Activated naive CD8-positive, alpha-beta T cell treated with anti-CD3 and anti-CD28 coated beads, Interleukin-2, amount 10 ng/mL, durations not matched to agents 7 days and 5 days (primary cell): ENCODE measurements at regions not wholly inside any gene's neighbourhood (a gene's known extent, or its start where the extent isn't known, plus 50 kb on each side); places are given as distances from the start of the nearest gene placed in this dataset.
"Not testable (repeated sequence)": the region's sequence is repeated elsewhere in the genome, so short reads cannot be mapped to it uniquely, and the experiment has no call there.

Experiments
- ATAC-seq: fragments of 150-1000 bp; cut with Tn5 transposase; one replicate; pipeline ENCODE4 v1.10.0; 2021; ENCODE audit warnings: low read depth, moderate library complexity
- POLR2A ChIA-PET: fragments of 350-600 bp; sonication (Branson Sonifier 250); formaldehyde crosslinking; loops from one replicate; lab custom pipeline; 2021; ENCODE audit warnings: antibody characterized with exemption; lab: Charles Lee
- DNase-seq: peaks from one replicate; pipeline ENCODE4 v3.0.0; 2021
- H3K27ac Mint-ChIP-seq: one replicate; pipeline ENCODE4 v1.8.0; 2022; ENCODE audit warnings: mild to moderate bottlenecking, mixed read lengths
- H3K27me3 Mint-ChIP-seq: one replicate; pipeline ENCODE4 v1.8.0; 2022; ENCODE audit warnings: mild to moderate bottlenecking, moderate library complexity, mixed read lengths
- H3K36me3 Mint-ChIP-seq: one replicate; pipeline ENCODE4 v1.8.0; 2021; ENCODE audit warnings: mild to moderate bottlenecking, mixed read lengths
- H3K4me1 Mint-ChIP-seq: one replicate; pipeline ENCODE4 v1.8.0; 2021; ENCODE audit warnings: mixed read lengths
- H3K4me3 Mint-ChIP-seq: one replicate; pipeline ENCODE4 v1.8.0; 2022; ENCODE audit warnings: mild to moderate bottlenecking, moderate library complexity, mixed read lengths
- H3K9me3 Mint-ChIP-seq: one replicate; pipeline ENCODE4 v1.8.0; 2021; ENCODE audit warnings: mixed read lengths

DNA sequence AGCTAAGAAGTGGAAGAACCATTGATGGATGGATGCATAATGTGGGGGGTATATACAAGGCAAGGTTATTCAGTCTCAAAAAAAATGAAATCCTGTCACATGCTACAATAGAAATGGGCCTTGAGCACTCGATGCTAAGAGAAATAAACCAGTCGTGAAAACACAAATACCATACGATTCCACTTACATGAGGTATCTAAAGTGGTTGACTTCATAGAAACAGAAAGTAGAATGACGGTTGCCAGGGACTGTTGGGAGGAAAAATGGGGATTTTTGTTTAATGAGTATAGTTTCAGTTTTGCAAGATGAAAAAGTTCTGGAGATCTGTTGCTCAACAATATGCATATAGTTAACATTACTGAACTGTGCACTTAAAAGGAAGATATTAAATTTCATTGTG, 223.6 kb upstream of the NLGN4Y start:
- H3K4me3 Mint-ChIP-seq, result no peak overlapping the region
- no peak overlapping the region for H3K27ac Mint-ChIP-seq
- DNase-seq (no peak), ATAC-seq (no peak)
- no peaks in the 10 kb centered on the region for H3K27me3 Mint-ChIP-seq
- peaks cover 2% of the 10 kb centered on the region for H3K9me3 Mint-ChIP-seq
- POLR2A ChIA-PET, result no interaction called here
- H3K36me3 Mint-ChIP-seq, result no peaks in the 10 kb centered on the region
- H3K4me1 Mint-ChIP-seq, result peaks cover 4% of the 10 kb centered on the region

DNA sequence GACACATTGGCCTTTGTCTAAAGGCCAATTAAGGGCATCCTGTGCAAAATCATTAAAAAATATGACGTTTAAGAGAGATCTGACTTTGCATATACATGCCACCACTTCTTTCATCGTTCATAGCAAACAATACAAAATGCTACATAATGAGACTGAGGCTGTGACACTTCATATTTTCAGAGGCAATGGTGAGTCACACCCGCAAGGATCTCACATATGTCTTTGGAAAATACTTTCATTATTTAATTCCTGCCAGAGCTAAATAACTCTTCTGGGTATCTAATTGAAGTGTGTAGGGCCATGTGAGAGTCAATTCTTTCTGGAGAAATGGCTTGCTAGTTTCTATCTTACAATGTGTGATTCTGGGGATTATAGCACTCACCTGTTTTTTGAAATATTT, 222.8 kb upstream of the NLGN4Y start:
- Mint-ChIP-seq H3K27ac (no peak overlapping the region), H3K9me3 (peaks cover 2% of the 10 kb centered on the region), H3K4me3 (no peak overlapping the region), H3K36me3 (no peaks in the 10 kb centered on the region), H3K4me1 (peaks cover 4% of the 10 kb centered on the region), H3K27me3 (no peaks in the 10 kb centered on the region)
- no peak for ATAC-seq
- POLR2A ChIA-PET, result no interaction called here
- no peak for DNase-seq

GRCh38 chrY:14328677-14329345, 195.5 kb upstream of the NLGN4Y start:
- DNase-seq (no peak), ATAC-seq (peak; percentile 78)
- POLR2A ChIA-PET, result no interaction called here
- Mint-ChIP-seq H3K27me3 (peaks cover 4% of the 10 kb centered on the region), H3K4me1 (peaks cover 8% of the 10 kb centered on the region), H3K4me3 (no peak overlapping the region), H3K36me3 (no peaks in the 10 kb centered on the region), H3K9me3 (no peaks in the 10 kb centered on the region), H3K27ac (peak overlapping the region; percentile 35)

DNA sequence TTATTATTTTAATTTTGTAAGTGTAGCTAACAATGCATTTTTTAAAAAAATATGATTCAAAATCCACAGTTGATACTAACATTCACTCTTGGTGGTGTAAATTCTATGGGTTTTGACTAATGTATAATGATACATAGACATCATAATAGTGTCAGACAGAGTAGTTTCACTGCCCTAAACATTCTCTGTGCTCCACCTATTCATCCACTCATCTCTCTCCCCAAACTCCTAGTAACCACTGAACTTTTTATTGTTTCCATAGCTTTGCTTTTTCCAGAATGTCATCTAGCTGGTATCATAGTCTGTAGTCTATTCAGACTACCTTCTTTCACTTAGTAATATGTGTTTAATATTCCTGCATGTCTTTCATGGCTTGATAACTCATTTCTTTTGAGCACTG, 194.0 kb upstream of the NLGN4Y start:
- POLR2A ChIA-PET, result no interaction called here
- H3K4me1 Mint-ChIP-seq, result peaks cover 8% of the 10 kb centered on the region
- no peaks in the 10 kb centered on the region for H3K9me3 Mint-ChIP-seq
- peaks cover 4% of the 10 kb centered on the region for H3K27me3 Mint-ChIP-seq
- ATAC-seq (no peak), DNase-seq (no peak)
- H3K27ac Mint-ChIP-seq, result no peak overlapping the region
- no peak overlapping the region for H3K4me3 Mint-ChIP-seq
- H3K36me3 Mint-ChIP-seq, result no peaks in the 10 kb centered on the region

DNA sequence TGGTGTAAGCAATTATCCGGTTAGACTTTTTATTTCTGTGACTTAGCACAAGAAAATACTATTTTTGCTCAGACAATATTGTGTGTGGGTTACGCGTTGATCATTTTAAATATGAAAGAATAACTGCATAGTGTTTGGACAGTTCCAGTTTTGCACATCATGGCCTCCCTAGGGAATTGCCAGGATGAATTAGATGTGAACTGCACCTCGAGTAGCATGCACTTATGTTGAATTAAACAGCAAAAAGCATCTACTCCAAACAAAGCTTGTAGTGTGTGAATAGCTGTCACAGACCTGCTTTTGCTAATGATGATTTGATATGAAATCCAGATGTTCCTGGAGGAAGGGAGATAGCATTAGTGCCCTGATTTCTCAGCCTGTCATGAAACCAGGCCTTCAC, 184.8 kb upstream of the NLGN4Y start:
- Mint-ChIP-seq H3K27ac (peak overlapping the region; percentile 45), H3K27me3 (no peaks in the 10 kb centered on the region), H3K9me3 (peaks cover 1% of the 10 kb centered on the region), H3K4me3 (no peak overlapping the region), H3K4me1 (peaks cover 11% of the 10 kb centered on the region), H3K36me3 (no peaks in the 10 kb centered on the region)
- DNase-seq (no peak), ATAC-seq (no peak)
- POLR2A ChIA-PET, result no interaction called here

DNA sequence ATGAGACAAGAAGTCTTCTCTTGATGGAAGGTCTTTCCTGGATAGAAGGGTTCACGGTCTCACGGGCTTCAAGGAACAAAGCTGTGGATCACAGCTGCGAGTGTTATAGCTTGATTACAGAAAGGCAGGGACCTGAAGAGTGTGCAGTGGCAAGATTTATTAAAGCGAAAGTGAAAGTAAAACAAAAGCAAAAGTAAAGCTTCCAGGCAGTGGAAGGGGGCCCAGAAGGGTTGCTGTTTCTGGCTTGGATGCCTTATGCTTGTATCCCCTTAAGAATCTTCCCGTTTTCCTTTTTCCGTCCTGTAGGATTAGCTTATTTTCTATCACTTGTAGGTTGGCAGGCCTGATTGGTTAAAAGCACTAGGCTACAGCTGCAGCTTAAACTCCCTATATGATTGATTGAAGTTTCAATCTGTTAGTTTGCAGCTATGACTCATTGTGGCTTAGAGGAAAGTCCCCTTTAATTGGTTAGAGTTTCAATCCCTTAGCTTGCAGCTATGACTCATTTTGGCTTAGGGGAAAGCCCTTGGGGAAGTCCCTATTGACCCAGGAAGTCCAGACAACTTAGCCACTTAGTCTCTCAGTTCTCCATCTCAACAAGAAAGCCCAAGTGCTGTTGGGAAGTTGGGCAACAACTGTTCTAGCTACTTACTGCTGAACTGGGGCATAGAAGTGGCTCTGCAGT, 183.7 kb upstream of the NLGN4Y start:
- peak overlapping the region; percentile 88 for H3K27ac Mint-ChIP-seq
- no peaks in the 10 kb centered on the region for H3K36me3 Mint-ChIP-seq
- no peak for DNase-seq
- ATAC-seq, result peak; percentile 79
- no peaks in the 10 kb centered on the region for H3K27me3 Mint-ChIP-seq
- POLR2A ChIA-PET, result no interaction called here
- H3K4me3 Mint-ChIP-seq, result peak overlapping the region; percentile 75
- H3K4me1 Mint-ChIP-seq, result peaks cover 16% of the 10 kb centered on the region
- H3K9me3 Mint-ChIP-seq, result peaks cover 1% of the 10 kb centered on the region

DNA sequence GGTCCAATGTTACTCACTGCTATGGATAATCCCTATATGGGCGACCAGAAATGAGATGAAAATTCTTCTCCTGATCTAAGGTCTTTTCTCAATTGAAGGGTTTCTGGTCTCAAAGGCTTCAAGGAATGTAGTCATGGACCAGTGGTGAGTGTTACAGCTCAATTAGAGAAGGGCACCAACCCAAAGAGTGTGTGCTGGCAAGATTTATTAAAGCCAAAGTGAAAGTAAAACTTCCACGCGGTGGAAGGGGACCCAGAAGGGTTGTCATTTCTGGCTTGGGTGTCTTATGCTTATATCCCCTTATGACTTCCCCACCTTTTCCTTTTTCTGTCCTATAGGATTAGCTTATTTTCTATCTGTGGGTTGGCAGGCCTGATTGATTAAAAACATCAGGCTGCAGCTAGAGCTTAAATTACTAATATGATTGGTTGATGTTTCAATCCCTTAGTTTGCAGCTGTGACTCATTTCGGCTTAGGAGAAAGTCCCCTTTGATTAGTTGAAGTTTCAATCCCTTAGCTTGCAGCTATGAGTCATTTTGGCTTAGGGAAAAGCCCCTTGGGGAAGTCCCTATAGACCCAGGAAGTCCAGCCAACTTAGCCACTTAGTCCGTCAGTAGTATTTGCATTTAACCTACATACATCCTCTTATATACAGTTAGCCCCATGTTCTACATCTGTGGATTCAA, 179.5 kb upstream of the NLGN4Y start:
- DNase-seq, result no peak
- H3K4me1 Mint-ChIP-seq, result peaks cover 16% of the 10 kb centered on the region
- peak overlapping the region; percentile 64 for H3K4me3 Mint-ChIP-seq
- peak; percentile 44 for ATAC-seq
- H3K36me3 Mint-ChIP-seq, result no peaks in the 10 kb centered on the region
- H3K9me3 Mint-ChIP-seq, result peaks cover 4% of the 10 kb centered on the region
- POLR2A ChIA-PET, result no interaction called here
- no peaks in the 10 kb centered on the region for H3K27me3 Mint-ChIP-seq
- H3K27ac Mint-ChIP-seq, result peak overlapping the region; percentile 61

- no peaks in the 10 kb centered on the region for H3K27me3 Mint-ChIP-seq
- H3K9me3 Mint-ChIP-seq, result peaks cover 4% of the 10 kb centered on the region
- POLR2A ChIA-PET, result no interaction called here
- H3K4me1 Mint-ChIP-seq, result no peaks in the 10 kb centered on the region
- DNase-seq, result no peak
- no peak overlapping the region for H3K4me3 Mint-ChIP-seq
- H3K36me3 Mint-ChIP-seq, result no peaks in the 10 kb centered on the region
- H3K27ac Mint-ChIP-seq, result no peak overlapping the region
- no peak for ATAC-seq
These were observed 172.7 kb upstream of the NLGN4Y start for GRCh38 chrY:14351590-14351989.

DNA sequence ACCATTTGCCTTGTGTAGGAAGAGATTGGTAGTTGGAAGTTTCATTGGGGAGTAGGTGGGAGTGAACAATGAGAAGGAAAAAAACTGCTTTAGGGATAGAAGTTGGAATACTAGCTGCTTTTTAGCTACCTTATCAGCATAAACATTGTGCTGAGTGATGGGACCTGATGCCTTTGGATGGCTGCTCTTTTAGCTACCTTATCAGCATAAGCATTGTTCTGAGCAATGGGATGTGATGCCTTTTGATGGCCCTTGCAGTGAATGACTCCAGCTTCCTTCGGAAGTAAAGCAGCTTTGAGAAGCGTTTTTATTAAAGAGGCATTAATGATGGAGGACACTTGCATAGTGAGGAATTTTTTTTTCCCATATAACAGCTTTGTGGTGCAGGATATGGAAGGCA, 168.2 kb upstream of the NLGN4Y start:
- H3K9me3 Mint-ChIP-seq, result peaks cover 1% of the 10 kb centered on the region
- no peaks in the 10 kb centered on the region for H3K36me3 Mint-ChIP-seq
- peaks cover 3% of the 10 kb centered on the region for H3K27me3 Mint-ChIP-seq
- H3K4me1 Mint-ChIP-seq, result no peaks in the 10 kb centered on the region
- DNase-seq, result no peak
- no peak for ATAC-seq
- POLR2A ChIA-PET, result no interaction called here
- H3K27ac Mint-ChIP-seq, result no peak overlapping the region
- no peak overlapping the region for H3K4me3 Mint-ChIP-seq

DNA sequence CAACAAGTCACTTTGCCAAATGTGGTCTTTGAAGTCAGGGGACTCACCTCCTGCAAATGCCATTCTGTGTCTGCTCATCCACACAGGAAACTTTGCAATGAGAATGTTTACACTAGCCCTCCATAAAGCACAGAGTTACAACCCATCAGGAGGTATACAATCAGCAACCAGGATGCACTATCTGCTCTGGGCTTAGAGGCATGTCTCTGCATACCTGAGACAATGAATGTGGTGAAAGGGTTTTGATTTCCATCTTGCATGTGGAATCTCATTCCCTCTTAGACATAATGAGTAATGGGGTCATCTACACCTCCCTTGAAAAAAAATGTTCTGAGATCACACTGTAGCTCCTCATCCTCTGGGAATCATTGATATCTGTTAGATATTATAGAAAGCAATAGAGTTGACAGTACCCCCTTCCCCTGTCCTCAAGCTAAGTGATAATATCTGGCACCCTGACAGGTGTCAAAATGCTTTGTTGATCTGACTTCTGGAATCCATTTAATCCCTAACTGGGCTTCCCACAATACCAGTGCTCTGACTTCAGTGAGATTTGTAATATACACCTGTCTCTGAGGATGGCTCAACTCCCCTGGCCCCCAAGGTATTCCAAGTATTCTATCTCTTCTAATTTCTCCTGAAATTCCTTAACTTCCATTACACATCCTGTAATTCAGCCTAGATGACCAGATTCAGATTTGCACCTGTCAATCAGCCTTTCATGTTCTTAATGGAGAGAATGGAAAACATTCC, 163.4 kb upstream of the NLGN4Y start:
- H3K4me1 Mint-ChIP-seq, result no peaks in the 10 kb centered on the region
- no peak for ATAC-seq

GRCh38 chrY:14373608-14374007, 150.7 kb upstream of the NLGN4Y start:
- Mint-ChIP-seq H3K36me3 (no peaks in the 10 kb centered on the region), H3K4me3 (no peak overlapping the region), H3K9me3 (no peaks in the 10 kb centered on the region), H3K27ac (no peak overlapping the region), H3K27me3 (peaks cover 2% of the 10 kb centered on the region), H3K4me1 (no peaks in the 10 kb centered on the region)
- ATAC-seq (no peak), DNase-seq (no peak)
- POLR2A ChIA-PET, result no interaction called here

More for the DNA sequence above, 163.4 kb upstream of the NLGN4Y start:
- no peak overlapping the region for H3K27ac Mint-ChIP-seq
- DNase-seq, result no peak
- H3K4me3 Mint-ChIP-seq, result no peak overlapping the region
- POLR2A ChIA-PET, result no interaction called here
- no peaks in the 10 kb centered on the region for H3K36me3 Mint-ChIP-seq
- H3K27me3 Mint-ChIP-seq, result peaks cover 3% of the 10 kb centered on the region
- no peaks in the 10 kb centered on the region for H3K9me3 Mint-ChIP-seq

DNA sequence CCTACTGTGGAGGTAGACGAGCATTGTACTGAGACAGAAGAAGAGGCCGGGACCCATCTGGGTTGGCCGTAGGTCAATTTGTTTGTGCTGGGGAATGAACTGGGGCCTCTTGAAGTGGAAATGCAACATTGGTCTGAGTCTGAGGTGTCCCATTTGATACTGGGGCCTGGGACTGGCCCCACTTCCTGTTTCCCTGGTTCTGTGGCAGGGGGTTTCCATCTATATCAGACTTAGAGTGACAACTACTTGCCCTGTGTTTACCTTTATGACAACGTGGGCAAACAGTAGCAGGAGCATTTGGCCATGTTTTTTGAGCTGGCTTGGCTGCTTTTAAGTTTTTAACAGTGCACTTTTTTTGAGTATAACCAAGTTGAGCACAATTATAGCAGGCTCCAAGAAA, 146.1 kb upstream of the NLGN4Y start:
- Mint-ChIP-seq H3K27ac (no peak overlapping the region), H3K27me3 (peaks cover 1% of the 10 kb centered on the region), H3K9me3 (no peaks in the 10 kb centered on the region), H3K36me3 (no peaks in the 10 kb centered on the region), H3K4me3 (no peak overlapping the region), H3K4me1 (no peaks in the 10 kb centered on the region)
- DNase-seq, result no peak
- POLR2A ChIA-PET, result no interaction called here
- ATAC-seq, result no peak

- H3K27ac Mint-ChIP-seq, H3K9me3 Mint-ChIP-seq, ATAC-seq, DNase-seq, H3K4me1 Mint-ChIP-seq, POLR2A ChIA-PET, H3K27me3 Mint-ChIP-seq, H3K36me3 Mint-ChIP-seq, H3K4me3 Mint-ChIP-seq: not testable (repeated sequence)
These were observed 113.7 kb upstream of the NLGN4Y start for GRCh38 chrY:14410549-14411030.
